H9 (cell line): ENCODE measurements at regions not wholly inside any gene's neighbourhood (a gene's known extent, or its start where the extent isn't known, plus 50 kb on each side); places are given as distances from the start of the nearest gene placed in this dataset.

Experiments
- DNase-seq: peaks from one replicate; pipeline ENCODE4 v3.0.0-alpha.2; 2017
- H2AFZ ChIP-seq: one replicate; pipeline ENCODE4 v1.6.1; 2013; ENCODE audit warnings: mild to moderate bottlenecking, low read length, control low read depth, moderate library complexity
- H2AK5ac ChIP-seq: 2 replicates; pipeline ENCODE4 v1.6.1; 2013; ENCODE audit warnings: low read length, control low read depth, mixed read lengths; ENCODE audit not compliant: insufficient read length
- H2BK120ac ChIP-seq: one replicate; pipeline ENCODE4 v1.6.1; 2013; ENCODE audit warnings: low read depth, mild to moderate bottlenecking, low read length, control low read depth, inconsistent platforms; ENCODE audit not compliant: poor library complexity, severe bottlenecking
- H2BK12ac ChIP-seq: 2 replicates; pipeline ENCODE4 v1.6.1; 2013; ENCODE audit warnings: low read length, control low read depth, mixed read lengths, low read depth; ENCODE audit not compliant: insufficient read length
- H2BK15ac ChIP-seq: 2 replicates; pipeline ENCODE4 v1.6.1; 2013; ENCODE audit warnings: low read depth, low read length, control low read depth
- H2BK20ac ChIP-seq: one replicate; pipeline ENCODE4 v1.6.1; 2013; ENCODE audit warnings: low read depth, mild to moderate bottlenecking, low read length, control low read depth, inconsistent platforms; ENCODE audit not compliant: poor library complexity, severe bottlenecking
- H2BK5ac ChIP-seq: 2 replicates; pipeline ENCODE4 v1.6.1; 2013; ENCODE audit warnings: low read length, control low read depth, mixed read lengths; ENCODE audit not compliant: insufficient read length
- H3K14ac ChIP-seq: 2 replicates; pipeline ENCODE4 v1.6.1; 2013; ENCODE audit warnings: low read length, control low read depth; ENCODE audit not compliant: insufficient read depth
- H3K18ac ChIP-seq: 2 replicates; pipeline ENCODE4 v1.6.1; 2013; ENCODE audit warnings: low read depth, mild to moderate bottlenecking, mixed read lengths, low read length, control low read depth; ENCODE audit not compliant: insufficient read length
- H3K23ac ChIP-seq: 2 replicates; pipeline ENCODE4 v1.6.1; 2013; ENCODE audit warnings: low read length, control low read depth, mixed read lengths, low read depth; ENCODE audit not compliant: insufficient read length
- H3K23me2 ChIP-seq: 2 replicates; pipeline ENCODE4 v1.6.1; 2013; ENCODE audit warnings: low read depth, mild to moderate bottlenecking, mixed read lengths, low read length, control low read depth; ENCODE audit not compliant: insufficient read length, poor library complexity, severe bottlenecking
- H3K27ac ChIP-seq: 2 replicates; pipeline ENCODE4 v1.5.1; 2013; ENCODE audit warnings: low read length, control low read depth, mixed read lengths, low read depth; ENCODE audit not compliant: insufficient read length
- H3K27me3 ChIP-seq: 2 replicates; pipeline ENCODE4 v1.6.1; 2013; ENCODE audit warnings: low read length, control low read depth, inconsistent platforms; ENCODE audit not compliant: insufficient read depth
- H3K4ac ChIP-seq: 2 replicates; pipeline ENCODE4 v1.6.1; 2013; ENCODE audit warnings: low read depth, mild to moderate bottlenecking, control low read depth, inconsistent platforms, low read length, moderate library complexity
- H3K4me1 ChIP-seq: 2 replicates; pipeline ENCODE4 v1.6.1; 2013; ENCODE audit warnings: low read length, control low read depth, inconsistent platforms; ENCODE audit not compliant: insufficient read depth
- H3K4me2 ChIP-seq: 2 replicates; pipeline ENCODE4 v1.6.1; 2013; ENCODE audit warnings: low read length, control low read depth, mixed read lengths; ENCODE audit not compliant: insufficient read length, insufficient read depth
- H3K56ac ChIP-seq: 2 replicates; pipeline ENCODE4 v1.6.1; 2013; ENCODE audit warnings: low read depth, mild to moderate bottlenecking, mixed read lengths, low read length, control low read depth; ENCODE audit not compliant: insufficient read length
- H3K79me1 ChIP-seq: 2 replicates; pipeline ENCODE4 v1.6.1; 2013; ENCODE audit warnings: low read depth, mild to moderate bottlenecking, moderate library complexity, low read length, control low read depth, inconsistent platforms; ENCODE audit not compliant: insufficient read depth, poor library complexity, severe bottlenecking
- H3K79me2 ChIP-seq: 2 replicates; pipeline ENCODE4 v1.6.1; 2013; ENCODE audit warnings: low read length, control low read depth, inconsistent platforms; ENCODE audit not compliant: insufficient read depth
- H3K9ac ChIP-seq: 2 replicates; pipeline ENCODE4 v1.6.1; 2013; ENCODE audit warnings: low read length, control low read depth, mixed read lengths; ENCODE audit not compliant: insufficient read length; ENCODE audit errors: extremely low read depth
- H3K9me3 ChIP-seq: one replicate; pipeline ENCODE4 v1.6.1; 2013; ENCODE audit warnings: low read depth, low read length, inconsistent platforms; ENCODE audit not compliant: control insufficient read depth
- H3T11ph ChIP-seq: one replicate; pipeline ENCODE4 v1.6.1; 2013; ENCODE audit warnings: mild to moderate bottlenecking, low read length, control low read depth, inconsistent platforms
- H4K20me1 ChIP-seq: one replicate; pipeline ENCODE4 v1.6.1; 2013; ENCODE audit not compliant: control insufficient read depth, insufficient read length, insufficient read depth
- H4K5ac ChIP-seq: 2 replicates; pipeline ENCODE4 v1.6.1; 2013; ENCODE audit warnings: low read depth, mild to moderate bottlenecking, mixed read lengths, low read length, control low read depth; ENCODE audit not compliant: insufficient read length
- H4K8ac ChIP-seq: replicated peaks from 2 replicates; pipeline ENCODE4 v1.6.1; 2013; ENCODE audit warnings: low read length, control low read depth, mixed read lengths, low read depth; ENCODE audit not compliant: insufficient read length
- H4K91ac ChIP-seq: 2 replicates; pipeline ENCODE4 v1.6.1; 2013; ENCODE audit warnings: low read depth, mild to moderate bottlenecking, moderate library complexity, mixed read lengths, low read length, control low read depth; ENCODE audit not compliant: insufficient read length
- H3K27ac Mint-ChIP-seq, 3 experiments: 2 replicates in 2 of 3; 3 replicates in 1 of 3; pipeline ENCODE4 v1.8.0; 2020 to 2021; ENCODE audit warnings: mixed read lengths in 3 of 3, mild to moderate bottlenecking in 1 of 3, moderate library complexity in 1 of 3
- H3K27me3 Mint-ChIP-seq: 2 replicates; pipeline ENCODE4 v1.8.0; 2021; ENCODE audit warnings: low read depth, mild to moderate bottlenecking, moderate library complexity, mixed read lengths
- H3K36me3 Mint-ChIP-seq, 3 experiments: 2 replicates in 2 of 3; 3 replicates in 1 of 3; pipeline ENCODE4 v1.8.0; 2020 to 2021; ENCODE audit warnings: low read depth in 3 of 3, mixed read lengths in 3 of 3; ENCODE audit not compliant: insufficient read depth in 1 of 3
- H3K4me1 Mint-ChIP-seq, 2 experiments: 2 replicates each; pipeline ENCODE4 v1.8.0; 2020; ENCODE audit warnings: mixed read lengths in 2 of 2
- H3K4me3 Mint-ChIP-seq, 2 experiments: 2 replicates in 1 of 2; 3 replicates in 1 of 2; pipeline ENCODE4 v1.8.0; 2020 to 2021; ENCODE audit warnings: mild to moderate bottlenecking in 2 of 2, mixed read lengths in 2 of 2, moderate library complexity in 1 of 2
- H3K9me3 Mint-ChIP-seq, 2 experiments: 2 replicates in 1 of 2; 3 replicates in 1 of 2; pipeline ENCODE4 v1.8.0; 2020; ENCODE audit warnings: mild to moderate bottlenecking in 2 of 2, mixed read lengths in 2 of 2, moderate library complexity in 1 of 2
- WGBS: extraction: QIAGEN DNeasy Blood & Tissue Kit; methylation state at CpG from one replicate; pipeline ENCODE4 v1.1.7; 2013; ENCODE audit warnings: missing lambda C conversion rate, low lambda C conversion rate, mixed read lengths; ENCODE audit not compliant: insufficient read length; ENCODE audit errors: extremely low coverage; 5-methylcytosine and 5-hydroxymethylcytosine counted together
- TF ChIP-seq, protein P1 (sequence below): fragments of 200-600 bp; sonication (generic); conservative IDR thresholded peaks from 3 replicates; pipeline ENCODE4 v1.8.0; 2021; ENCODE audit warnings: antibody characterized with exemption, mild to moderate bottlenecking

DNA sequence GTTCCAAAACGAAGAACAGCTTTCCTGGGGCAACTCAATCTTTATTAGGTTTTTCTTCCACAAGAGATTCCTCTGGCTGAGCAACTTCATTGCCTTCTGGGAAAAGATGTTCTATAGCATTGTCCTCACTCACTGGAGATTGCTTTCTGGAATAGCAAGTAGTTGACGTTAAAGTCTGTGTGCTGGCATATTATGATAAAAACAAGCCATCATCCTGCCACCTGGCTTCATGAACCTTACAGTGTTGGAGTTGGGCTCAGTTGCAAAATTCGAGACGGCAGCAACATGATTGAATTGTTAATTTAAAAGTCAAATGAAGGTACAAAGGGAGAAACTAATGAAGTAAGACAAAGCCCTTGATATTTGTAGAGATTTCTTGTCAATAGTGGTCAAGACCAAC, 140.5 kb upstream of the PEX5L start:
- H3K18ac ChIP-seq: no peak overlapping the region
- no peak overlapping the region for H4K91ac ChIP-seq
- no peak overlapping the region for H4K5ac ChIP-seq
- no peak overlapping the region for H3K4ac ChIP-seq
- TF ChIP-seq, protein P1, sequence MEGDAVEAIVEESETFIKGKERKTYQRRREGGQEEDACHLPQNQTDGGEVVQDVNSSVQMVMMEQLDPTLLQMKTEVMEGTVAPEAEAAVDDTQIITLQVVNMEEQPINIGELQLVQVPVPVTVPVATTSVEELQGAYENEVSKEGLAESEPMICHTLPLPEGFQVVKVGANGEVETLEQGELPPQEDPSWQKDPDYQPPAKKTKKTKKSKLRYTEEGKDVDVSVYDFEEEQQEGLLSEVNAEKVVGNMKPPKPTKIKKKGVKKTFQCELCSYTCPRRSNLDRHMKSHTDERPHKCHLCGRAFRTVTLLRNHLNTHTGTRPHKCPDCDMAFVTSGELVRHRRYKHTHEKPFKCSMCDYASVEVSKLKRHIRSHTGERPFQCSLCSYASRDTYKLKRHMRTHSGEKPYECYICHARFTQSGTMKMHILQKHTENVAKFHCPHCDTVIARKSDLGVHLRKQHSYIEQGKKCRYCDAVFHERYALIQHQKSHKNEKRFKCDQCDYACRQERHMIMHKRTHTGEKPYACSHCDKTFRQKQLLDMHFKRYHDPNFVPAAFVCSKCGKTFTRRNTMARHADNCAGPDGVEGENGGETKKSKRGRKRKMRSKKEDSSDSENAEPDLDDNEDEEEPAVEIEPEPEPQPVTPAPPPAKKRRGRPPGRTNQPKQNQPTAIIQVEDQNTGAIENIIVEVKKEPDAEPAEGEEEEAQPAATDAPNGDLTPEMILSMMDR: no peak
- no peaks in the 10 kb centered on the region for H3K9me3 ChIP-seq
- Mint-ChIP-seq H3K27me3 (no peaks in the 10 kb centered on the region), H3K27ac (no peak overlapping the region), H3K9me3 (no peaks in the 10 kb centered on the region), H3K4me1 (peaks cover 19 to 22% of the 10 kb centered on the region in 2 experiments), H3K4me3 (no peak overlapping the region), H3K36me3 (no peaks in the 10 kb centered on the region; a peak in 1 of 7 replicates)
- H2BK20ac ChIP-seq: no peak overlapping the region
- no peak overlapping the region for H3K23ac ChIP-seq
- no peak overlapping the region for H3K9ac ChIP-seq
- H2BK12ac ChIP-seq: no peak overlapping the region
- no peak overlapping the region for H3K27ac ChIP-seq
- H2BK5ac ChIP-seq: no peak overlapping the region
- no peaks in the 10 kb centered on the region for H3K79me1 ChIP-seq
- H2AFZ ChIP-seq: no peak overlapping the region
- no peaks in the 10 kb centered on the region for H4K20me1 ChIP-seq
- no peaks in the 10 kb centered on the region for H3K27me3 ChIP-seq
- DNase-seq: no peak
- H3K23me2 ChIP-seq: no peaks in the 10 kb centered on the region
- no peak overlapping the region for H4K8ac ChIP-seq
- WGBS: no CpG with 5 or more reads among the region's 4 CpGs
- H3K14ac ChIP-seq: no peak overlapping the region
- no peaks in the 10 kb centered on the region for H3K79me2 ChIP-seq
- H2AK5ac ChIP-seq: no peak overlapping the region
- H3K4me2 ChIP-seq: no peak overlapping the region
- H2BK15ac ChIP-seq: no peak overlapping the region
- no peak overlapping the region for H3K56ac ChIP-seq
- no peak overlapping the region for H2BK120ac ChIP-seq
- peaks cover 3% of the 10 kb centered on the region for H3K4me1 ChIP-seq
- no peak overlapping the region for H3T11ph ChIP-seq
